Inflammatory macrophage treated with lipopolysaccharide for 1 hour (primary cell): ENCODE measurements at regions not wholly inside any gene's neighbourhood (a gene's known extent, or its start where the extent isn't known, plus 50 kb on each side); places are given as distances from the start of the nearest gene placed in this dataset.

Experiments used
- DNase-seq, 2 donors: peaks; one replicate each; pipeline ENCODE4 v3.0.0-alpha.2; 2020 to 2022

- no peak for DNase-seq
Measured at GRCh38 chr5:9720361-9720760, 90.2 kb upstream of the TAS2R1 start.

- no peak for DNase-seq
Measured at GRCh38 chr5:9716838-9717281, 86.7 kb upstream of the TAS2R1 start.

GRCh38 chr5:9715891-9716335 is 85.8 kb upstream of the TAS2R1 start:
- DNase-seq = no peak

- no peak for DNase-seq
Measured at GRCh38 chr5:9713959-9714586, 83.9 kb upstream of the TAS2R1 start.

- no peak for DNase-seq
Measured at GRCh38 chr5:9713356-9713755, 83.2 kb upstream of the TAS2R1 start.

- DNase-seq = no peak
Measured at GRCh38 chr5:9712911-9713310, 82.8 kb upstream of the TAS2R1 start.

GRCh38 chr5:9712506-9712905 is 82.4 kb upstream of the TAS2R1 start:
- DNase-seq = no peak

GRCh38 chr5:9710069-9710468 is 79.9 kb upstream of the TAS2R1 start:
- no peak for DNase-seq

GRCh38 chr5:9707732-9708462 is 77.7 kb upstream of the TAS2R1 start:
- DNase-seq = no peak

GRCh38 chr5:9699681-9700080 is 69.5 kb upstream of the TAS2R1 start:
- no peak for DNase-seq

GRCh38 chr5:9698841-9699240 is 68.7 kb upstream of the TAS2R1 start:
- DNase-seq = no peak

GRCh38 chr5:9698125-9698826 is 68.1 kb upstream of the TAS2R1 start:
- DNase-seq = no peak

- no peak for DNase-seq
Measured at GRCh38 chr5:9692576-9692975, 62.4 kb upstream of the TAS2R1 start.

GRCh38 chr5:9691261-9691660 is 61.1 kb upstream of the TAS2R1 start:
- DNase-seq = no peak

- DNase-seq = no peak
Measured at GRCh38 chr5:9690751-9691150, 60.6 kb upstream of the TAS2R1 start.

GRCh38 chr5:9686216-9686615 is 56.1 kb upstream of the TAS2R1 start:
- DNase-seq = no peak

GRCh38 chr5:9681706-9682105 is 51.6 kb upstream of the TAS2R1 start:
- no peak for DNase-seq
